Motor neuron (in vitro differentiated cells): ENCODE measurements at regions not wholly inside any gene's neighbourhood (a gene's known extent, or its start where the extent isn't known, plus 50 kb on each side); places are given as distances from the start of the nearest gene placed in this dataset.
A peak's percentile ranks its signal among the peaks of the same experiment; 100 is the strongest.

ENCODE experiments used
- ATAC-seq, 8 experiments: fragments of 200-7000 bp; cut with Tn5 transposase; replicated peaks in 6 of 8; 2 replicates each; pipeline ENCODE4 v1.8.0; 2021; ENCODE audit warnings: mild to moderate bottlenecking in 8 of 8, moderate library complexity in 8 of 8
- H3K27ac ChIP-seq, 2 donors: fragments of 250-450 bp; sonication (Bioruptor Pico); 2 replicates each; pipeline ENCODE4 v1.9.0; 2021; ENCODE audit warnings: antibody characterized with exemption in 2 of 2, mild to moderate bottlenecking in 2 of 2, moderate library complexity in 1 of 2
- H3K4me1 ChIP-seq, 2 donors: fragments of 250-450 bp; sonication (Bioruptor Pico); replicated peaks in 1 of 2; 2 replicates each; pipeline ENCODE4 v1.6.1; 2021; ENCODE audit warnings: antibody characterized with exemption in 2 of 2, mild to moderate bottlenecking in 2 of 2, moderate library complexity in 1 of 2
- H3K4me3 ChIP-seq, 5 donors: fragments of 250-450 bp; sonication (Bioruptor Pico); 2 replicates each; pipeline ENCODE4 v1.9.0; 2021; ENCODE audit warnings: antibody characterized with exemption in 5 of 5, mild to moderate bottlenecking in 5 of 5, moderate library complexity in 4 of 5
- WGBS, 10 experiments: fragments of 450-650 bp; shearing (Covaris generic); methylation state at CpG; one replicate each; pipeline ENCODE4 v1.0.0; 2022; 5-methylcytosine and 5-hydroxymethylcytosine counted together
- in situ Hi-C, 9 experiments: fragments of 400-800 bp; cut with MboI; loops; one replicate each; pipeline ENCODE4 v1.15.0; 2021; ENCODE audit warnings: low sequenced_read_pairs in 9 of 9, low pct_unique_long_range_greater_than_20kb in 2 of 9; ENCODE audit not compliant: unreplicated experiment in 9 of 9

DNA sequence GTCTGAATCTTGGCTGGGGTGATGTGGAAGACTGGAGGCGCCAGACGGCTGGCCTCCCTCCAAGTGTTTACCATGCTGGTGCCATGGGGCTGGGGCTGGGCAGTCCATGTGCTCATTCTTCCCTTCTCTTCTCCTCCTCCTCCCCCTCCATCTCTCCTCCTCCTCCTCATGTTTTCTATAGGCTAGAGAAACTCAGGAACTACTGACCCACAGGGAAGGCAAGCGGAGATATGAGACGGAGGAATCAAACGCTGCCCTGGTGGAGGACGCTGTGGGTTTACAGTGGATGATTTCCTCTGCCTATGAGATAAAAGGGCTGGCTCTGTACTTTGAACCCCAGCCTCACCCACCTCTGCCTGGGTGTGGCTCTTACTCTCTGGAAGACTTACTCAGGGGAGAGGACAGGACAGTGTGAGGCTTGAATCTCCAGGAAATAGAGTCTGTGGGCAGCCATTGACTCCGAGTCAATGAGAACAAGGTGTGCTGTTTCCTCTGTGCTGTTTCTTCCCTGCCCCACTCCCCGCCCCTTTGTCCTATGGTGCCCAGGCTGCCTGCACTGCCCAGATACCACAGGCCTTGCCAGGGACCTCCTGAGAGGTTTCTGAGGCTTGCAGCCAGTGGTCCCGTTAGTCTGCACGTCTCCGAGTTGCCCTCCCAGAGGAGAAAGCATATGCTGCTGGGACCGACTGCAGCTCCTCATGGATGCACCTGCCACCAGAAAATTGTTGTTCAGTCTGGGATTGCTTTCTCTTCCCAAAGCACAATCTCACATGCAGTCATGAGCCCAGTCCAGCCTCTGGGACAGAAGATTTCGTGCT lies 132.6 kb upstream of the ARHGAP5 start:
- Histone ChIP-seq H3K27ac (no peak overlapping the region), H3K4me1 (peaks cover under 1 to 18% of the 10 kb centered on the region in 2 donors), H3K4me3 (no peak overlapping the region)
- in situ Hi-C loops: loop anchor here in 2 of 9 experiments (25.0 kb wide), 2 partner anchors 318 to 518 kb away; no protein-coding TSS in a partner anchor
- 52 to 100% (median 80%) methylated on average over 1 to 7 of the region's 13 CpGs; no CpG with 5 or more reads in 3 of the 10 experiments for WGBS, 10 experiments
- peak in 1 of 8 experiments; percentile 60 for ATAC-seq

DNA sequence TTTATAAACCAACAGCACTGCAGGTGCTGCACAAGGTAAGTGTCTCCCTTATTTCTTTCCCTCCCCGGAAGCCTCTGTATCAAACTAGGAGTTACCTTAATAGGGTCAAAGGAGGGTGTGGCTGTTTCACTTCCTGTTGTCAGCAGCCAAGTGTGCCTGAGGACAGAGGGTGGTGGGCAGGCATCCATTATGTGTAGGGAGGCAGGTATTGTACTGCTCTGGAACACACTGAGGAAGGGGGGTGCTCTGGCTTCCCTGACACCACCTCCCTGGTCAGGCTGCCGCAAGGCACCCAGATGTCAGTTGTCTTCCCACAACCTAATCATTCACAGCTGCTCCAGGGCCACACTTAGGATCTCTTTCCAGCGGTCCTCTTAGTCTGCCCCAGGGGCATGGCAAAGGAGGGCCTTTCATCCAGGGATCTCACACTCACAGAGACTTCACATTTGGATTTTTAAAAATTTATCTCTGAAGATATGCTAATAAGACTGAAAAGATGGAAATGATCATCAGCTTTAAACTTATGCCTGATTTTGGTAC lies 132.0 kb upstream of the ARHGAP5 start:
- in situ Hi-C loops: loop anchor here in 2 of 9 experiments (25.0 kb wide), 2 partner anchors 317 to 517 kb away; no protein-coding TSS in a partner anchor
- Histone ChIP-seq H3K4me3 (no peak overlapping the region), H3K4me1 (peaks cover 7 to 22% of the 10 kb centered on the region in 2 donors), H3K27ac (no peak overlapping the region)
- peak in 2 of 8 experiments; percentile 48 to 77 for ATAC-seq
- WGBS, 10 experiments: 0 to 97% (median 89%) methylated on average over 1 to 3 of the region's 3 CpGs; no CpG with 5 or more reads in 5 of the 10 experiments

DNA sequence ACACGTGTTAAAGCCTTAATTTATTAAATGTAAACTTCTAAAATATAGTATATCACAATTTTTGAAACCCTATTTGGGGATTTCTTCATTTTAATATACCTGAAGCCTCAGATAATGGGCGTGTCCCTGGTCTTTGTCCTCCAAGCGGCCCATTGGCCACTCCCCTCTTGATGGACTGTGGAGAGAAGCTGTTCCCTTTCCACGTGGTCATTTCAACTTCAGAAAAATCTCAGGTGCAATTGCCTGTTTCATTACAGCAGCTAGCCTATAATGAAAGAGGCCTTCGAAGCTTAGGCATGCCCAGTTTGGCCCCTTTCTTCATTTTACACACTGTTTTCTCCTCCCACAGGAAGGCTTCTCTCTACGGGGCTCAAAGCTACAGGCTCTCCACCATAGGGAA lies 131.4 kb upstream of the ARHGAP5 start:
- in situ Hi-C loops: loop anchor here in 2 of 9 experiments (25.0 kb wide), 2 partner anchors 317 to 517 kb away; no protein-coding TSS in a partner anchor
- Histone ChIP-seq H3K4me3 (no peak overlapping the region), H3K27ac (no peak overlapping the region), H3K4me1 (peaks cover 12 to 26% of the 10 kb centered on the region in 2 donors)
- ATAC-seq: no peak
- WGBS, 10 experiments: 47 to 94% (median 71%) methylated on average over 1 to 5 of the region's 6 CpGs; no CpG with 5 or more reads in 1 of the 10 experiments

DNA sequence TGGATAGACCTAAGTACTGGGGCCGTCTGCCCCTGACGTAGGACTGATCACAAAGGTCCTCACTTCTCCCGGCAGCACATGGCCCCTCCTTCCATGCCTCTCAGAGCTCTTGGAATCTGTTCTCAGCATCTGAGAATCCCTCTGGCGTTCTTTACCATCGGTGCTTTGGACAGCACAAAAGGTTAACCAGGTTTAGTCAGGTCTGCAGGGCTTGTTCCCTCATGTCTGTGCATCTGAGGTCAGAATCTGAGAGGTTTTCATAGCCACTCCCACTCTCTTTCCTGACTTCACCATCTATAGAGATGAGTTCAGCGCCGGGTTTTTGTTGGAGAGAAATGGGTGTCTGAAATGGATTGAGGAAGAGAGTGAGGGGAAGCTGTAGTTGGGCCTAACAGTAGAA lies 130.0 kb upstream of the ARHGAP5 start:
- in situ Hi-C loops: loop anchor here in 2 of 9 experiments (25.0 kb wide), 2 partner anchors 315 to 515 kb away; no protein-coding TSS in a partner anchor
- H3K4me1 ChIP-seq: peaks cover 26 to 31% of the 10 kb centered on the region in 2 donors
- no peak overlapping the region for H3K27ac ChIP-seq
- ATAC-seq: no peak
- 80 to 100% (median 91%) methylated on average over 2 to 4 of the region's 7 CpGs; no CpG with 5 or more reads in 3 of the 10 experiments for WGBS, 10 experiments
- no peak overlapping the region for H3K4me3 ChIP-seq

DNA sequence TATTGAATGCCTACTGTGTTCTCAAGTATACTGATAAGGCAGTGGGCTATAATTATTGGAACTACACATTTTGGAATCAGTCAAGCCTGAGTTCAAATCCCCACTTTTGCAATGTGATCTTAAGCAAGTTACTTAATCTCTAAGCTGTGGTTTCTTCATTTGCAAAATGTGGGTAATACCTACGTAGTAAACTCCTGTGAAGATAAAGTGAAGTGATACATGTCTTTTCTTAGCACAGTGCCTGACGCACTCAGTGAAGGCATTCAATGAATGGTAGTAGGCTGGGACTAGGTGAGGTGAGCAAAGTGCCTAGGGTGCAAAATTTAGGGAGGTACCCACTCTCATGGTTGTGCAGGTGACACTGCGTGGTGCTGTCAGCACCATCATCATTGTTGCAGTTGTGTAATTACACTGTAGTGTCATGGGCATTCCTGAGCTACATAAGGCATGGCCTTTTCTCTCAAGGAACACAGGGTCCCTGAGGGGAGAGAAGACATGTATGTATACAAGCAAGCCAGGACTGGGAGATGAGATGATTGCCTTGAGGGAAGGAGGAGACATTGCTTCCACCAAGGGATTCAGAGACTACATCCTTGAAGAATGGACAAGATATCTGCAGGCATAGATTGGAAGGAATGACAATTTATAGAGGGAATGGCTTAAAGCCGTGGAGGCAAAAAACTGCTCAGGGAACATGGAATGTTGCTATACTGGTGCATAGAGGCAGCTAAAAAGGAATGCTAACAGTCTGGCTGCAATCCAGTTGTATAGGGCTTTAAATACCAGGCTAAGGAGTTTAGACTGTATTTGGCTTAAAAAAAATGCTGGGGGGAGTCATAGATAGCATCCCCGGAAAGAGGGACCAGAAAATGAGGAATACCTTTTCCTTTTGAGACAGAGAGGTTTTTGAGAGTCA lies 129.2 kb upstream of the ARHGAP5 start:
- peaks cover 27 to 37% of the 10 kb centered on the region in 2 donors for H3K4me1 ChIP-seq
- no peak for ATAC-seq
- no peak overlapping the region for H3K27ac ChIP-seq
- H3K4me3 ChIP-seq: no peak overlapping the region
- in situ Hi-C loops: loop anchor here in 2 of 9 experiments (25.0 kb wide), 2 partner anchors 314 to 514 kb away; no protein-coding TSS in a partner anchor
- 57 to 100% (median 93%) methylated on average over 1 to 5 of the region's 5 CpGs for WGBS, 10 experiments

DNA sequence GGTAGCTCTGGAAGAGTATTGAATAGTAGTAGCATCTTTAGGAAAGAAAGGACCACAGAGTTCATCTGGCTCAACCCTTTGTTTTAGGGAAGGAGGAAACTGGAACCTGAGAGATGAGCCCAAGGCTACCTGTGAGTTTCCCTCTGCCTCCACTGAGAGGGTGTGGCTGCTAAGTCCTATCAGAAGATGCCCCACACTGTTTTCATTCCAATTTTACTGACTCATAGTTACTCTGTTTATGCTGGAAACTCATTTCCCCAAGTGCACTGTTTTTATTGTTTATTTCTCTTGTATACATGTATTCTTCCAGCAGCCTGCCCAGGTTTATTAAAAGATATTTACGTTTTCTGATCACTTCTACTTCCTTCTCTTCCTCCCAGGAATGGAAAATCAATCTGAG lies 127.4 kb upstream of the ARHGAP5 start:
- no peak overlapping the region for H3K27ac ChIP-seq
- no peak overlapping the region for H3K4me3 ChIP-seq
- WGBS, 10 experiments: 0 to 100% (median 77%) methylated on average over 1 of the region's 1 CpG; no CpG with 5 or more reads in 4 of the 10 experiments
- in situ Hi-C loops: loop anchor here in 2 of 9 experiments (25.0 kb wide), 2 partner anchors 313 to 513 kb away; no protein-coding TSS in a partner anchor
- H3K4me1 ChIP-seq: peaks cover 27 to 28% of the 10 kb centered on the region in 2 donors
- ATAC-seq: peak in 2 of 8 experiments; percentile 20 to 46

DNA sequence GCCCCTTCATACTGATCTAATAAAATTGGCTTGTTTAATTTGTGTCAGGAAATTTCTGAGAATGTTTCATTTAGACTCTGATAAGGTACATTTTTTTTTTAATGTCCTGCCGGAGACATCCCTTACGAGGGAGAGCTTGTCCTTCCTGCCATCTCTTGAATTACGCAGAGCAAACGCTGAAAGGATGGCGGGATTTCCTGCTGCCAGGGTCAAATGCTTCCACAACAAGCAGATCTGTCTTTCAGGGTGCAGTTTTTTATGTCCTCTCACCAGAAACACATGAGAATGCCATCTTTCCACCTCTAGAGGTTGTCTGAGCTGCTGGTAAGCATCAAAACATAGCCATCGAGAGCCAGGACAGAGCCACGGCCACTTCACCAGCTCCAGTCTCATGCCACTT lies 126.8 kb upstream of the ARHGAP5 start:
- peak overlapping the region in 4 of 5 donors; percentile 21 to 29 (median 22) for H3K4me3 ChIP-seq
- H3K27ac ChIP-seq: peak overlapping the region; percentile 58 to 70
- in situ Hi-C loops: no loop called here
- WGBS, 10 experiments: 0 to 80% (median 44%) methylated on average over 1 to 6 of the region's 7 CpGs; no CpG with 5 or more reads in 1 of the 10 experiments
- H3K4me1 ChIP-seq: peaks cover 27 to 28% of the 10 kb centered on the region in 2 donors
- peak in 1 of 8 experiments; percentile 51 for ATAC-seq

DNA sequence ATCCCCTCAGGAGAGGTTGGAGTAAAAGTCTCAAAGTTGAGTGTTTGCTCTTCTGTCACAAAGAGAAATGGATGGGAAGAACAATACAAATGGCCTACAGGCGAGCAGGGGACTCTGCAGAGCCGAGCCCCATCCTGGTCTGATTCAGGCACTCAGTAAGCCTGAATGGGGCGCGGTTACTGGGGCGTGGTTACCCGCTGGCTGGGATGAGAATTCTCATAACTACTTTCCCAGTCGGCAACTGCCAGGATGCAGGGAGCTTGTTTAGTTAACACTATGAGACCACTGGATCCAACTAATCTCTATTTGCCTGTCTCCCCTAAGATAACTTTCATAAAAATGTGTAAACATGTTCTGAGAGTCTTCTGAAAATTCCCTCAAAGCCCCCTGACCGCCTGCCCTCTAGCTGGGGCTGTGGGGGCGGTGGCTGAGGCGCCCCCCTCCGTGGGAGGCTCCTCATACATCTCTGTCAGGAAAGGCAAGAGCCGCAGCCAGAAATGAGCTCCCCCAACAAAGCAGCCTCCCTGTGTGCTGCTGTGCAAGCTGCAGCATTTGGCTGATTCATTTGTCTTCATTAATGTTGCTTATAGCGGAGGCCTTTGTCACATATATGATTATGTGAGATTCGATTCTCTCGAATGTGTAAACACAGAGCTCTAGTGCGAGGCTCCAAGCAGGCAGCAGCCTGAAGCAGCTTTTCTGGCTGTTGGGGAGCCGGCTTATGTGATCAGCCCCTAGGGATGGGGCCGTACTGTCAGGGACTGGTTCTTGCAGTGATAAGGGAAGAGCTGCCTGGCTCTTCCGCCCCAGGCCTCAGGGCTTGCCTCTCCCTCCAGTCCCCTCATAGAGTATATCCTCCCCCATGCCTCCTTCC lies 126.1 kb upstream of the ARHGAP5 start:
- Histone ChIP-seq H3K4me3 (peak overlapping the region; percentile 4 to 29 (median 21)), H3K27ac (peak overlapping the region; percentile 58 to 84), H3K4me1 (peaks cover 27 to 28% of the 10 kb centered on the region in 2 donors)
- in situ Hi-C loops: no loop called here
- peak; percentile 76 to 93 (median 88) for ATAC-seq
- 7 to 100% (median 29%) methylated on average over 1 to 11 of the region's 19 CpGs; no CpG with 5 or more reads in 5 of the 10 experiments for WGBS, 10 experiments

DNA sequence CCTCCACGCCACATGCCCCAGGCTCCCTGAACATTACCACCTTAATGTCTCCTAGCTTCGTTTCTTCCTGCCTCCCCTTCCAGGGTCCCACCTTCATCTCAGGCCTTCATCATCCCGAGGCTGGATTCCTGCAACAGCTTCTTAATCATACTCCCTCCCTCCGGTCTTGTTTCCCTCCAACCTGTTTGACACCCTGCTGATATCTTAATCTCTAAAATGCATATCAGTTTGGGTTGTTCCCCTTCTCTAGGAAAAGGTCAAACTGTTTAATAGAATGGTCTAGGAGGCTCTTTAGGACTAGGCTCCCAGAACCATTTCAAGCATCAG lies 125.5 kb upstream of the ARHGAP5 start:
- Histone ChIP-seq H3K4me3 (peak overlapping the region in 2 of 5 donors; percentile 21 to 29), H3K27ac (peak overlapping the region; percentile 58 to 84), H3K4me1 (peaks cover 27 to 28% of the 10 kb centered on the region in 2 donors)
- in situ Hi-C loops: no loop called here
- WGBS, 10 experiments: 14 to 57% (median 33%) methylated on average over 1 to 2 of the region's 4 CpGs; no CpG with 5 or more reads in 6 of the 10 experiments
- ATAC-seq: no peak

DNA sequence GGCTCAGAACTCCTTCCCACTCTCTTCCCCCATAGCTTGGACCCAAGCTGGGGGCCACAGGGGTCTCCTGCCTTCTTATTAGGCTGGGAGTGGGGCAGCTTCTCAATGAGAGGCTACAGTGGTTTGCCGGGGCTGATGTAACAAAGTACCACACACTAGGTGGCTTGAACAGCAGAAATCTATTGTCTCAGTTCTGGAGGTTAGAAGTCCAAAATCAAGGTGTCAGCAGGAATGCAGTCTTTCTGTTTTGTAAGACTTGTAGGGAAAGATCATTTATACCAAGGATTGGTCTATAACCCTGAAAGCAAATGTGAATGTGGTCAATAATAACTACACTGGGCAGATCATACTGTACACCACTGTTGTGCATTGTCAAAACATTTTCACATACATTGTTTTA lies 124.5 kb upstream of the ARHGAP5 start:
- WGBS, 10 experiments: 80 to 86% methylated on average over 1 of the region's 1 CpG; no CpG with 5 or more reads in 8 of the 10 experiments
- Histone ChIP-seq H3K4me1 (peaks cover 27 to 28% of the 10 kb centered on the region in 2 donors), H3K4me3 (no peak overlapping the region), H3K27ac (no peak overlapping the region)
- ATAC-seq: no peak
- in situ Hi-C loops: no loop called here

DNA sequence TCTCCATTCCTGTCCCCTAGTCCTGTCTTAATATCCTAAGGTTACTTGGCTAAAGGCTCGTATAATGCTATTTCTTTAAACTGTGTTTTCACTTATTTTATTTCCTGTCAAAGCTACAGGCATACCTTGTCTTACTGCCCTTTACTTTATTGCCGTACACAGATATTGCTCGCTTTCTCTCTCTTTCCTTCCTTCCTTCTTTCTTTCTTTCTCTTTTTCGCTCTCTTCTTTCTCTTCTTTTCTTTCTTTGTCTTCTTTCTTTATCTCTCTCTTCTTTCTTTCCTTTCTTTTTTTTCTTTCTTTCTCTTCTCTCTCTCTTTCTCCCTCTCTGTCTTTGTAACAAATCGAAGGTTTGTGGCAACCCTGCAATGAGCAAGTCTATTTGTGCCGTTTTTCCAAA lies 123.9 kb upstream of the ARHGAP5 start:
- in situ Hi-C loops: no loop called here
- 71 to 100% (median 88%) methylated on average over 2 to 6 of the region's 6 CpGs; no CpG with 5 or more reads in 1 of the 10 experiments for WGBS, 10 experiments
- ATAC-seq: no peak
- H3K27ac ChIP-seq: no peak overlapping the region
- peaks cover 27 to 28% of the 10 kb centered on the region in 2 donors for H3K4me1 ChIP-seq
- no peak overlapping the region for H3K4me3 ChIP-seq
